GM18505 (cell line): ENCODE measurements at regions not wholly inside any gene's neighbourhood (a gene's known extent, or its start where the extent isn't known, plus 50 kb on each side); places are given as distances from the start of the nearest gene placed in this dataset.

Source experiments
- ATAC-seq: cut with Tn5 transposase; IDR thresholded peaks from one replicate; pipeline ENCODE4 v1.9.1; 2021; ENCODE audit not compliant: unreplicated experiment
- POLR2A ChIP-seq: IDR thresholded peaks from 4 replicates; pipeline ENCODE4 v1.6.1; 2011; ENCODE audit warnings: borderline replicate concordance; ENCODE audit not compliant: insufficient read depth, insufficient read length; ENCODE audit errors: extremely low read depth

DNA sequence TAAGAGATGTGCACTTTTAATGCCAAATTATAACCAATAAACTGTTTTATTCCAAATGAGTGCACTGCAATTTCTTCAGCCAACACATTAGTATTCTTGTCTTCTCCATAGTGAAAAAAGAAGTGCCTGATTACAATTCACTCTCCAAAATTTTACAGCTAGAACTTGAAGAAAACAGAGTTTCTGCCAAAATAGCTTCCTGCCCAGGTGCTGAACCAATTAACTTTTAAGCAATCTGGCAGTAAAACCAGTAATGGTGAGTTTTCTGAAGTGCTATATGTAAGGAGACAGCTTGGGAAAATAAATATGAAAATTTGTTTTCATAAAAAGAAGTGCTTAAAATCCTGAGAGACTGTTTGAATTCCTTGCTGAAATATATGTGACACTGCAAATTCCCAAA lies 266.0 kb upstream of the NT5E start:
- TF ChIP-seq POLR2A = no peak
- ATAC-seq = no peak

GRCh38 chr6:85172705-85173104 lies 277.2 kb upstream of the NT5E start:
- no peak for ATAC-seq
- no peak for TF ChIP-seq POLR2A

GRCh38 chr6:85172161-85172560 lies 277.7 kb upstream of the NT5E start:
- no peak for ATAC-seq
- no peak for TF ChIP-seq POLR2A

DNA sequence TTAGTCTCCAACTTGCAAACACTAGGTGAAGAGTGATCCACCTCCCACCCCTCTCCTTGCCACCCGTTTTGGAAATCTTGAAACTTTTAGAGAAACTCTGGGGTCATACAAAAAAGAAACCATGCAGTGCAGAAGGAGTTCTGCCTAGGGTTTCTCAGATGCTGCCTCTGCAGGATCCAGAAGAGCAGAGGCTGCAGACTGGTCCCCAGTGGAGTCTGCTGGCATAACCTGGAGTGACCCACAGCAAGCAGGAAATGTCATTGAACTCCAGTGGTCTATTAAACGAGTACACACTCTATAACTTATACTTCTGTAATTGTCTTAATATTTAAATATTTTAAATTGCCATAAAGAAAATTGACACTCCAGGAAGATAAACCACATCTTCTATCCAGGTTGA lies 280.7 kb upstream of the NT5E start:
- no peak for TF ChIP-seq POLR2A
- ATAC-seq = no peak

DNA sequence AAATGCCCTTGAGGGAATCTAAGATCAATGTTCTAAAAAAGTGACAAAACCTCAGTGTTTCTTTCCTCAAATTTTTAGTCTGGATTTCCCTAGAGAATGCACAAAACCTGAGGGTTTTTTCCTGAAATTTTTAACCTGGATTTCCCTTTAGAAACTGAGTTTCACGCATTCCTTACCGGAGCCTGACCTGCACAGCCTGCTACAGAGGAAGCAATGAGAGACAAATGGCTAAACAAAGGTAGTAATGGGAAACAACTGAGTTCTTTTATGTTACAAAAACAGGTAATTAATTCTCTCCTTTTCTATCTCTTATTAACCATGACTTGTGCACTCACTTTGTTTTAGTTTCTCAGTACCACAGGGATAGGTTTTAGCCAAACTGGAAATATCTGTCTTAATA lies 281.7 kb upstream of the NT5E start:
- TF ChIP-seq POLR2A = no peak
- no peak for ATAC-seq

- ATAC-seq = no peak
- TF ChIP-seq POLR2A = no peak
Observed at GRCh38 chr6:85166114-85166741, 283.7 kb upstream of the NT5E start.

DNA sequence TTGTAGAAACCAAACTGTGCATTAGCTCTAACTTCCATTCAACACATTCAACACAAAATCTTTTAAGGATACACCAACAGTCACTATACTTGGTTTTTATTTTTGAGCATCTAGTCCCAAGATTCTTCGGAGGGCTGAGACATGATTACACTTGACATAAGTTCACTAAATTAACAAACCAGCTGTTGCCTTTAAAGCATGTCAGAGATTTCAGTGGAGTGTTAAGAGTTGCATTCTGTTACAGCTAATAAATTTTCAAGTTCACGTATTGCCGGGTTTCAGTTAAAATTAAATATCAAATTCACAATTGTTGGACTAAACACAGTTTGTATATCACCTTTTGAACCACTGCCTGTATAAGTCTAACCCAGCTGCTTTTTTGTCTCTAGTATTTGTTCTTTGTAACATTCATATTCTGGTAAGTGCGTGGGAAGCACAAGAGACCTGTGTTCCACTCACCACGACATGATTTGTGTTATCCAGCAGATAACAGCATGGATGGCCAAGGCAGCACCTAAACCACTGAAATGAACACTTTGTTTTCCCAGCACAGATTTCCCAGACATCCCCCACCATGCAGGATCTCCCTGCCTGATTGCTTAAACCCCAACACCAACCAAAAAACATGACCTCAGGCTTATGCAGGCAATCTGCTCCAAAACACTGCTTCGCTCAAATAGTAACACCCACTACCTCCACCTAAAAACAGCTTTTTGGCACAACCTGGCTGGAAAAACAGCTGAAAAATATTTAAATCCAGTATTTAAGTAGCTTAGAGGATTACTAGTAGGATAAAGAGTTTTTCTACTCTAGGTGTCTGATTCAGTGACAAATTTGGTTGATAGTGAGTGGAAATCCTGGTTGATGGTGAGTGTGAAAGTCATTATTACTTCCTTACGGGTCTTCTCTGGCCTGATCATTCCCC lies 286.5 kb upstream of the NT5E start:
- TF ChIP-seq POLR2A = no peak
- no peak for ATAC-seq

DNA sequence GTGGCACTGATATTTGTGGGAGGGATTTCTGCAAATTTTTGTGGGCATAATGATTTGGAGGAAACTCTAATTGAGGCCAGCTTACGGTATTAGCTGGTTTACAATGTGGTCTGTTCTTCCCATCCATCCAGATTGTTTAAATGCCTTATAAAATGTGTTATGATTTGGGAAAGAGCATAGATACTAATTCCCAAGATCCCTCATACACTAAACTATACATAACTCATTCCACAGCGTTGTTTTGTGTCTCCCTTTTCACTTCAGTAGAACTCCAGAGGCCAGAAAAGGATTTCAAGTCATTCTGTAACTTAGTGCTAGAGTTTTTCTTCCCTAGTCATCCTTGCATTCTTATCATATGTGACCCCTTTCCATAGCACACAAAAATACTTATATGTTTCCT lies 292.6 kb upstream of the NT5E start:
- no peak for ATAC-seq

DNA sequence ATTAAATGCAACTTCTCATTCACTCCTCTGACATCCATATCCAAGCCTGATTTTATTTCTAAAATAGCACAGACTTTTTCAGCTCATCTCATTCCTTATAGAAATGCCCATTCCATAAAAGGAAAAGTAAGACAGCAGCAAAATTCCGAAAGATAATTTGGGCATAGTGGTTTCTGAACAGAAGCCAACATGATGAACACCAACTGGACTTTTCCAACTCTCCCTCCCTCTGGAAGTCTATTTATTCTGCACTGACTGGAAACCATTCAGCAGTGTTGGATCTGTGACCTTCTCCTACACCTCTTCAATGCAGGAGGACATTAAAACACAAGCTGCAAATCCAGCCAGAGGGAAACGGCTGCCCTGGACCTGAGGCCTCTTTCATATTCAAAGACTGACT lies 306.2 kb upstream of the NT5E start:
- TF ChIP-seq POLR2A = no peak
- no peak for ATAC-seq

More for the DNA sequence above, 292.6 kb upstream of the NT5E start:
- no peak for TF ChIP-seq POLR2A

DNA sequence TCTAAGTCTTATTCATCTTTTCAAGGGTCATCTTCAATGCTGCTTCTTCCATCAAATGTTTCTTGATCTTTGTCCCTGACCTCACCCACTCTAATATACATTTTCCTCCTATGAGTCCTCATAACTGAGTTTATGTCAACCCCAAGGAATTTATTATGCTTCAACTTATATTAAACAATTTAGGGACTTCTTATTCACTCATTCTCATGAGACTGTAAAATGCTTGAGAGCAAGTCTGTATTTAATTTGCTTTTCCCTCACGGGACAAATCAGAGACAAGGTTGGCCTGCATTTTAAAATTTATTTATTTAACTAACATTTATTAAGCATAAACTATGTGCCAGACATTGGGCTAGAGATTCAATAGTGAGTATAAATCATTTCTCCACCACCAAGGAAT lies 312.0 kb upstream of the NT5E start:
- TF ChIP-seq POLR2A = no peak
- ATAC-seq = no peak

- no peak for ATAC-seq
- TF ChIP-seq POLR2A = no peak
Observed at GRCh38 chr6:85136310-85136709, 313.6 kb upstream of the NT5E start.

- ATAC-seq = no peak
Observed at GRCh38 chr6:85135376-85136094, 314.3 kb upstream of the NT5E start.

DNA sequence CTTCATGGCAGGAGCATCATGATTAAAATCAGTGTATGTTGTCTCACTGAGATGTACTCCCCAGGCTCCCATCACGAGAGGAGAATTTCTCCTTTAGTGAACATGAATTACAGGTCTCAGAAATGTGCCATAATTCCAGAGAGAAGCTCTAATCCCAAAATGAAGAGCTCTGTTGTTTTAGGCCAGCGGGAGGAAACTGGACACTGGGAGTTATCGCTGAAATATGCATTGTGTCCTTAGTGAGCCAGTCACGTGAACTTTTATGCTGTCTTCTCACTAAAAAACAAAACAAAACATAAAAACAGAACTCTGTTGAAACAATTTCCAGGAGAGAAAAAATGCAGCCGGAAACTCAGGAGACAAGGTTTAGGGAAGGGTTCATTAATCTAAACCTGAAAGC lies 315.7 kb upstream of the NT5E start:
- ATAC-seq = no peak
- TF ChIP-seq POLR2A = no peak

More at GRCh38 chr6:85135376-85136094, 314.3 kb upstream of the NT5E start:
- TF ChIP-seq POLR2A = no peak
